Neural cell (in vitro differentiated cells): ENCODE measurements at regions not wholly inside any gene's neighbourhood (a gene's known extent, or its start where the extent isn't known, plus 50 kb on each side); places are given as distances from the start of the nearest gene placed in this dataset.

ENCODE experiments used
- H2AFZ ChIP-seq: fragments of 200-600, 300-800 bp; sonication (generic), shearing (Covaris generic); 2 replicates; pipeline ENCODE4 v1.6.0; 2014; ENCODE audit warnings: low read depth, mild to moderate bottlenecking, antibody characterized with exemption, low read length, moderate library complexity
- H3F3A ChIP-seq: fragments of 200-600 bp; shearing (Covaris generic); 2 replicates; pipeline ENCODE4 v1.6.1; 2016; ENCODE audit warnings: mild to moderate bottlenecking, moderate library complexity, mixed read lengths, antibody characterized with exemption, low read length; ENCODE audit not compliant: insufficient read depth, poor library complexity, severe bottlenecking
- H3K27ac ChIP-seq: fragments of 200-600, 300-800 bp; sonication (generic), shearing (Covaris generic); 2 replicates; pipeline ENCODE4 v1.5.1; 2014; ENCODE audit warnings: mild to moderate bottlenecking, low read length, moderate library complexity
- H3K27me3 ChIP-seq: fragments of 300-800, 200-600 bp; sonication (generic), shearing (Covaris generic); 2 replicates; pipeline ENCODE4 v1.6.0; 2014; ENCODE audit warnings: mild to moderate bottlenecking, low read depth, low read length, moderate library complexity; ENCODE audit not compliant: insufficient read depth
- H3K36me3 ChIP-seq: fragments of 300-800, 200-600 bp; sonication (generic), shearing (Covaris generic); 2 replicates; pipeline ENCODE4 v1.5.1; 2014; ENCODE audit warnings: mild to moderate bottlenecking, antibody characterized with exemption, low read length, moderate library complexity; ENCODE audit not compliant: insufficient read depth
- H3K4me2 ChIP-seq: fragments of 300-800, 200-600 bp; sonication (generic), shearing (Covaris generic); 2 replicates; pipeline ENCODE4 v1.6.0; 2014; ENCODE audit warnings: mild to moderate bottlenecking, low read length
- H3K4me3 ChIP-seq: fragments of 300-800, 200-600 bp; sonication (generic), shearing (Covaris generic); 2 replicates; pipeline ENCODE4 v1.5.1; 2014; ENCODE audit warnings: mild to moderate bottlenecking, low read length, moderate library complexity
- H3K79me2 ChIP-seq: fragments of 200-600 bp; shearing (Covaris generic); replicated peaks from 2 replicates; pipeline ENCODE4 v1.6.0; 2014; ENCODE audit warnings: mild to moderate bottlenecking, low read length, moderate library complexity; ENCODE audit not compliant: insufficient read depth
- H3K9ac ChIP-seq: fragments of 300-800, 200-600 bp; sonication (generic), shearing (Covaris generic); 2 replicates; pipeline ENCODE4 v1.6.1; 2016; ENCODE audit warnings: mild to moderate bottlenecking, low read length, mixed read lengths
- H3K9me2 ChIP-seq: fragments of 200-600 bp; shearing (Covaris generic); 2 replicates; pipeline ENCODE4 v1.6.1; 2016; ENCODE audit warnings: mild to moderate bottlenecking, low read length, mixed read lengths; ENCODE audit not compliant: insufficient read depth
- H3K9me3 ChIP-seq: fragments of 200-600, 300-800 bp; sonication (generic), shearing (Covaris generic); 2 replicates; pipeline ENCODE4 v1.6.1; 2016; ENCODE audit warnings: mild to moderate bottlenecking, mixed run types, low read length, moderate library complexity, mixed read lengths
- H4K20me1 ChIP-seq: fragments of 200-600 bp; shearing (Covaris generic); 2 replicates; pipeline ENCODE4 v1.6.1; 2016; ENCODE audit warnings: mild to moderate bottlenecking, mixed run types; ENCODE audit not compliant: insufficient read depth
- MXI1 ChIP-seq: fragments of 450-650 bp; conservative IDR thresholded peaks from 2 replicates; pipeline ENCODE4 v1.6.1; 2014; ENCODE audit warnings: antibody characterized with exemption, mild to moderate bottlenecking; ENCODE audit not compliant: poor library complexity, severe bottlenecking
- RAD21 ChIP-seq: fragments of 450-650 bp; conservative IDR thresholded peaks from 2 replicates; pipeline ENCODE4 v1.6.1; 2014; ENCODE audit warnings: antibody characterized with exemption, mild to moderate bottlenecking, moderate library complexity
- REST ChIP-seq: IDR thresholded peaks from 2 replicates; pipeline ENCODE4 v1.6.1; 2012; ENCODE audit warnings: borderline replicate concordance
- SMC3 ChIP-seq: fragments of 450-650 bp; conservative IDR thresholded peaks from 2 replicates; pipeline ENCODE4 v1.6.1; 2014; ENCODE audit warnings: antibody characterized with exemption, mild to moderate bottlenecking, moderate library complexity; ENCODE audit not compliant: poor library complexity
- TAF1 ChIP-seq: IDR thresholded peaks from 2 replicates; pipeline ENCODE4 v1.6.1; 2012; ENCODE audit warnings: low read depth
- TF ChIP-seq, protein P1 (sequence below): fragments of 450-650 bp; IDR thresholded peaks from 2 replicates; pipeline ENCODE4 v1.5.1; 2014; ENCODE audit warnings: antibody characterized with exemption, mild to moderate bottlenecking, moderate library complexity; ENCODE audit not compliant: poor library complexity, severe bottlenecking

GRCh38 chr5:155727512-155728145, 599.3 kb upstream of the SGCD start:
- H3K27me3 ChIP-seq, result peaks cover 82% of the 10 kb centered on the region
- H3K9ac ChIP-seq, result peak overlapping the region; percentile 74
- TF ChIP-seq MXI1 (no peak), SMC3 (peak; percentile 39), RAD21 (peak; percentile 40), REST (no peak), TAF1 (no peak)
- H3K4me3 ChIP-seq, result peak overlapping the region; percentile 87
- H3F3A ChIP-seq, result no peaks in the 10 kb centered on the region
- no peaks in the 10 kb centered on the region for H3K36me3 ChIP-seq
- H3K9me3 ChIP-seq, result no peaks in the 10 kb centered on the region
- H4K20me1 ChIP-seq, result no peaks in the 10 kb centered on the region
- peak overlapping the region; percentile 67 for H3K4me2 ChIP-seq
- peak overlapping the region; percentile 56 for H3K27ac ChIP-seq
- peak overlapping the region; percentile 18 for H2AFZ ChIP-seq
- H3K79me2 ChIP-seq, result no peaks in the 10 kb centered on the region
- no peaks in the 10 kb centered on the region for H3K9me2 ChIP-seq

DNA sequence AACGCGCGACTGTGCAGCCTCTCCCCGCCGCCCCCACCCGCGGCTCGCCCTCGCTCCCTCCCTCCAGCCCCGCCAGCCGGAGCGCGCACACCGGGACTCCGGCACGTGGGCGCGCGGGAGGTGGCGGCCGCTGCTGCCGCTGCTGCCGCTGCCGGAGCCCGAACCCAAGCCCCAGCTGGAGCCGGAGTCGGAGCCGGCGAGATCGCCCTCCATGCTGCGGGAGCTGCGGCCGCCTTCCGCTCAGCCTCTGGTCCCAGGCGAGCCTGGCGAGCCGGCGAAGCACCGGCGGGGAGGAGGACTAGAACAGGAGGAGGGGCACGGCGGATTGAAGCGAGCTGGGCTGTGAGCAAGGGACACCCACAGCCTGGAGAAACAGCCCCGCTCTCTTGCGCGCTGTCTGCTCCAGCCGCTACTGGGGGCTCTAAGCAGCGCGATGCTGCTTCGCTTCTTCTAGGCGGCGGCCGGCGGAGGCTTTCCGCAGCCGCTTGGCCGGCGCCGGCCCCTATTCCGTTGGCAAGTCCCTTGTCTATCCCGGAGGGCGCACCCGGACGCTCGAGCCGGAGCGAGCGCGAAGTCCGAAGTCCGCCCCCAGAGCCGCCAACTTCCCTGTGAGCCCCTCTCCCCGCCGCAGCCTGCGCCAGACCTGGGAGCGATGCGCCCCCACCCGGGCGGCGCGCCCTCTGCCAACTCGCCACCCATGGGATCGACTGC, 598.7 kb upstream of the SGCD start:
- Histone ChIP-seq H3K27ac (peak overlapping the region; percentile 56), H4K20me1 (no peaks in the 10 kb centered on the region), H3K4me3 (peak overlapping the region; percentile 87), H2AFZ (peak overlapping the region; percentile 53), H3K9ac (peak overlapping the region; percentile 74), H3K4me2 (peak overlapping the region; percentile 63), H3K27me3 (peaks cover 82% of the 10 kb centered on the region), H3K9me2 (no peaks in the 10 kb centered on the region), H3F3A (no peaks in the 10 kb centered on the region), H3K9me3 (no peaks in the 10 kb centered on the region), H3K79me2 (no peaks in the 10 kb centered on the region), H3K36me3 (no peaks in the 10 kb centered on the region)
- TF ChIP-seq SMC3 (peak; percentile 57), TAF1 (no peak), RAD21 (peak; percentile 37), MXI1 (peak; percentile 81)
- TF ChIP-seq, protein P1, sequence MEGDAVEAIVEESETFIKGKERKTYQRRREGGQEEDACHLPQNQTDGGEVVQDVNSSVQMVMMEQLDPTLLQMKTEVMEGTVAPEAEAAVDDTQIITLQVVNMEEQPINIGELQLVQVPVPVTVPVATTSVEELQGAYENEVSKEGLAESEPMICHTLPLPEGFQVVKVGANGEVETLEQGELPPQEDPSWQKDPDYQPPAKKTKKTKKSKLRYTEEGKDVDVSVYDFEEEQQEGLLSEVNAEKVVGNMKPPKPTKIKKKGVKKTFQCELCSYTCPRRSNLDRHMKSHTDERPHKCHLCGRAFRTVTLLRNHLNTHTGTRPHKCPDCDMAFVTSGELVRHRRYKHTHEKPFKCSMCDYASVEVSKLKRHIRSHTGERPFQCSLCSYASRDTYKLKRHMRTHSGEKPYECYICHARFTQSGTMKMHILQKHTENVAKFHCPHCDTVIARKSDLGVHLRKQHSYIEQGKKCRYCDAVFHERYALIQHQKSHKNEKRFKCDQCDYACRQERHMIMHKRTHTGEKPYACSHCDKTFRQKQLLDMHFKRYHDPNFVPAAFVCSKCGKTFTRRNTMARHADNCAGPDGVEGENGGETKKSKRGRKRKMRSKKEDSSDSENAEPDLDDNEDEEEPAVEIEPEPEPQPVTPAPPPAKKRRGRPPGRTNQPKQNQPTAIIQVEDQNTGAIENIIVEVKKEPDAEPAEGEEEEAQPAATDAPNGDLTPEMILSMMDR, result peak; percentile 58
